ENCODE measurements at regions not wholly inside any gene's neighbourhood (a gene's known extent, or its start where the extent isn't known, plus 50 kb on each side); places are given as distances from the start of the nearest gene placed in this dataset.
"Not testable (repeated sequence)": the region's sequence is repeated elsewhere in the genome, so short reads cannot be mapped to it uniquely, and the experiment has no call there.

- no peak for DNase-seq (ENCODE audit: low read depth)
Measured at GRCh38 chr1:101550581-101550980, 313.8 kb downstream of the S1PR1 start.

GRCh38 chr1:101566883-101567538 is 330.2 kb downstream of the S1PR1 start:
- no peak for DNase-seq (ENCODE audit: low read depth)

- DNase-seq (ENCODE audit: low read depth), result no peak
Measured at GRCh38 chr1:101567582-101568189, 330.9 kb downstream of the S1PR1 start.

GRCh38 chr1:101587741-101588140 is 350.9 kb downstream of the S1PR1 start:
- DNase-seq (ENCODE audit: low read depth), result no peak

- DNase-seq (ENCODE audit: low read depth), result no peak
Measured at GRCh38 chr1:101588677-101589076, 351.9 kb downstream of the S1PR1 start.

GRCh38 chr1:101592845-101593244 is 356.0 kb downstream of the S1PR1 start:
- no peak for DNase-seq (ENCODE audit: low read depth)

GRCh38 chr1:101595881-101596374 is 359.1 kb downstream of the S1PR1 start:
- DNase-seq (ENCODE audit: low read depth), result no peak

GRCh38 chr1:101600615-101601014 is 363.8 kb downstream of the S1PR1 start:
- DNase-seq (ENCODE audit: low read depth), result not testable (repeated sequence)

- no peak for DNase-seq (ENCODE audit: low read depth)
Measured at GRCh38 chr1:101603726-101604125, 366.9 kb downstream of the S1PR1 start.

GRCh38 chr1:101605878-101606277 is 369.1 kb downstream of the S1PR1 start:
- DNase-seq (ENCODE audit: low read depth), result no peak

- no peak for DNase-seq (ENCODE audit: low read depth)
Measured at GRCh38 chr1:101613546-101613945, 376.7 kb downstream of the S1PR1 start.

- DNase-seq (ENCODE audit: low read depth), result no peak
Measured at GRCh38 chr1:101618900-101619299, 377.8 kb downstream of the OLFM3 start.

- DNase-seq (ENCODE audit: low read depth), result no peak
Measured at GRCh38 chr1:101632548-101633272, 364.0 kb downstream of the OLFM3 start.

- no peak for DNase-seq (ENCODE audit: low read depth)
Measured at GRCh38 chr1:101645810-101646209, 350.9 kb downstream of the OLFM3 start.

GRCh38 chr1:101652484-101652883 is 344.2 kb downstream of the OLFM3 start:
- DNase-seq (ENCODE audit: low read depth), result no peak

- DNase-seq (ENCODE audit: low read depth), result no peak
Measured at GRCh38 chr1:101653482-101653946, 343.2 kb downstream of the OLFM3 start.

GRCh38 chr1:101664726-101665125 is 332.0 kb downstream of the OLFM3 start:
- no peak for DNase-seq (ENCODE audit: low read depth)

- no peak for DNase-seq (ENCODE audit: low read depth)
Measured at GRCh38 chr1:101667761-101668160, 329.0 kb downstream of the OLFM3 start.

GRCh38 chr1:101683136-101683535 is 313.6 kb downstream of the OLFM3 start:
- DNase-seq (ENCODE audit: low read depth), result no peak

GRCh38 chr1:101683561-101683960 is 313.2 kb downstream of the OLFM3 start:
- DNase-seq (ENCODE audit: low read depth), result no peak

- no peak for DNase-seq (ENCODE audit: low read depth)
Measured at GRCh38 chr1:101697072-101697471, 299.7 kb downstream of the OLFM3 start.

GRCh38 chr1:101698681-101699080 is 298.0 kb downstream of the OLFM3 start:
- no peak for DNase-seq (ENCODE audit: low read depth)

- no peak for DNase-seq (ENCODE audit: low read depth)
Measured at GRCh38 chr1:101704895-101705294, 291.8 kb downstream of the OLFM3 start.
